Mesendoderm (in vitro differentiated cells): ENCODE measurements at regions not wholly inside any gene's neighbourhood (a gene's known extent, or its start where the extent isn't known, plus 50 kb on each side); places are given as distances from the start of the nearest gene placed in this dataset.

ENCODE experiments used
- DNase-seq: peaks from one replicate; pipeline ENCODE4 v3.0.0; 2013
- H2AK5ac ChIP-seq: 2 replicates; pipeline ENCODE4 v1.6.1; 2013; ENCODE audit warnings: low read length, inconsistent platforms
- H2BK120ac ChIP-seq: 2 replicates; pipeline ENCODE4 v1.6.1; 2013; ENCODE audit warnings: low read depth, mild to moderate bottlenecking, low read length, moderate library complexity, mixed read lengths
- H2BK15ac ChIP-seq: replicated peaks from 2 replicates; pipeline ENCODE4 v1.6.1; 2013; ENCODE audit warnings: low read depth, mild to moderate bottlenecking, moderate library complexity
- H2BK5ac ChIP-seq: 2 replicates; pipeline ENCODE4 v1.6.1; 2013; ENCODE audit warnings: low read length, inconsistent platforms
- H3K18ac ChIP-seq: 2 replicates; pipeline ENCODE4 v1.6.1; 2013; ENCODE audit warnings: mild to moderate bottlenecking, low read length, mixed read lengths
- H3K23ac ChIP-seq: one replicate; pipeline ENCODE4 v1.6.1; 2013; ENCODE audit warnings: low read length
- H3K27ac ChIP-seq: 2 replicates; pipeline ENCODE4 v1.5.1; 2013; ENCODE audit warnings: low read depth, mild to moderate bottlenecking, inconsistent platforms, low read length, moderate library complexity
- H3K27me3 ChIP-seq: 2 replicates; pipeline ENCODE4 v1.6.1; 2013; ENCODE audit warnings: low read length, control low read depth, mild to moderate bottlenecking, inconsistent platforms; ENCODE audit not compliant: insufficient read depth, poor library complexity
- H3K36me3 ChIP-seq: 2 replicates; pipeline ENCODE4 v1.6.1; 2013; ENCODE audit warnings: low read length, inconsistent platforms; ENCODE audit not compliant: control insufficient read depth, insufficient read depth
- H3K4ac ChIP-seq: one replicate; pipeline ENCODE4 v1.6.1; 2013; ENCODE audit warnings: low read depth, mild to moderate bottlenecking, low read length, moderate library complexity
- H3K4me1 ChIP-seq: 2 replicates; pipeline ENCODE4 v1.6.1; 2013; ENCODE audit warnings: low read depth, low read length, inconsistent platforms; ENCODE audit not compliant: control insufficient read depth
- H3K4me2 ChIP-seq: 2 replicates; pipeline ENCODE4 v1.6.1; 2013; ENCODE audit warnings: low read length
- H3K4me3 ChIP-seq: 2 replicates; pipeline ENCODE4 v1.5.1; 2013; ENCODE audit warnings: mild to moderate bottlenecking, low read length
- H3K56ac ChIP-seq: one replicate; pipeline ENCODE4 v1.6.1; 2013; ENCODE audit warnings: low read length
- H3K79me1 ChIP-seq: 2 replicates; pipeline ENCODE4 v1.6.1; 2013; ENCODE audit warnings: low read length, inconsistent platforms
- H3K79me2 ChIP-seq: 2 replicates; pipeline ENCODE4 v1.6.1; 2013; ENCODE audit warnings: mild to moderate bottlenecking, low read length; ENCODE audit not compliant: control insufficient read depth, insufficient read depth
- H3K9ac ChIP-seq: 2 replicates; pipeline ENCODE4 v1.6.1; 2013; ENCODE audit warnings: low read length, inconsistent platforms
- H4K5ac ChIP-seq: one replicate; pipeline ENCODE4 v1.6.1; 2013; ENCODE audit warnings: low read length
- H4K8ac ChIP-seq: one replicate; pipeline ENCODE4 v1.6.1; 2013; ENCODE audit warnings: low read depth, mild to moderate bottlenecking, control low read depth, low read length, moderate library complexity
- WGBS: extraction: QIAGEN DNeasy Blood & Tissue Kit; methylation state at CpG from one replicate; pipeline ENCODE4 v1.1.7; 2013; ENCODE audit warnings: low lambda C conversion rate, missing lambda C conversion rate; ENCODE audit not compliant: insufficient coverage; ENCODE audit errors: extremely low coverage; 5-methylcytosine and 5-hydroxymethylcytosine counted together

DNA sequence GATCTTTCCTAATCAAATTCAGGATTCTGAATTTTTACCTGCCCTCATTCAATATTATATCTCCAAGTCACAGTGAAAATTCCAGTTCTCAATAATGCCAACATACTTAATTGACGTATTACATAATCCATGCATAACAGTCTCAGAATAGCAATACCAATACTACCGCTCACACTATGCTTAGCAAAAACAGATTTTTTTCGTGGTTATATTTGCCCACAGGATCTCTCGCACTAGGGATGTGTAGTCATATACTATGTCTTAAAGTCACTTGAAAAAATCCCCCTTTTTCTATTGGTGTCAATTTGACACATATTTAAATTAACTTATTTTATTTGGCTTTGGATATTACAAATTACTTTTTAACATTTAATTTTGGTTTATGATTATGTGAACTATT is 323.1 kb upstream of the SLC35B3 start:
- no peaks in the 10 kb centered on the region for H3K79me2 ChIP-seq
- no peak overlapping the region for H3K4me3 ChIP-seq
- H3K36me3 ChIP-seq, result no peaks in the 10 kb centered on the region
- DNase-seq, result no peak
- no peak overlapping the region for H2AK5ac ChIP-seq
- H3K56ac ChIP-seq, result no peak overlapping the region
- H3K27me3 ChIP-seq, result no peaks in the 10 kb centered on the region
- H3K23ac ChIP-seq, result no peak overlapping the region
- H3K4ac ChIP-seq, result no peak overlapping the region
- no peaks in the 10 kb centered on the region for H3K79me1 ChIP-seq
- no peak overlapping the region for H2BK5ac ChIP-seq
- H2BK15ac ChIP-seq, result no peak overlapping the region
- H3K4me1 ChIP-seq, result no peaks in the 10 kb centered on the region
- no peak overlapping the region for H4K8ac ChIP-seq
- no peak overlapping the region for H3K9ac ChIP-seq
- no peak overlapping the region for H3K4me2 ChIP-seq
- whole genome bisulfite sequencing, result no CpG with 5 or more reads among the region's 4 CpGs
- no peak overlapping the region for H3K27ac ChIP-seq
- no peak overlapping the region for H4K5ac ChIP-seq
- H2BK120ac ChIP-seq, result no peak overlapping the region
- H3K18ac ChIP-seq, result no peak overlapping the region

DNA sequence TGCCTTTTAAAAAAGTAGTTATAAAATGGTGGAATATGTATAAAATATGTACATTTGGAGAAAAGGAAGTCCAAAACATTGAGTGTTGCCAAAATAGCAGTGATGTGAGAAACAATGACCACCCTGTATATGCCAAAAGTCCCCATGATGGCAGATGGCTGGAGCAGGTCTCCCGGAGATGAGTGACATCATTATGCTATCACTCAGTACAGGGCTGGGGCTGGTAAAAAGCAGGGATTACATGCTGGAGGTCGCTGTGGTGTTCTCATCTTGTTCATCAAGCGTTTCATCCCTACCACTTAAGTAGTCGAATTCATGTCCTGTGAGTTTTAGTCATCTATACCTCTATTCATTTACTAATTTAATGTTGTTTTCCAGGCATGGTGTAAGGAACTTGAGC is 315.3 kb upstream of the SLC35B3 start:
- H3K27ac ChIP-seq, result no peak overlapping the region
- no peaks in the 10 kb centered on the region for H3K79me2 ChIP-seq
- H2BK5ac ChIP-seq, result no peak overlapping the region
- WGBS, result no CpG with 5 or more reads among the region's 4 CpGs
- H3K27me3 ChIP-seq, result no peaks in the 10 kb centered on the region
- no peak overlapping the region for H3K4me3 ChIP-seq
- no peak overlapping the region for H3K23ac ChIP-seq
- H3K4me2 ChIP-seq, result no peak overlapping the region
- no peak overlapping the region for H2AK5ac ChIP-seq
- no peak overlapping the region for H4K5ac ChIP-seq
- H3K9ac ChIP-seq, result no peak overlapping the region
- no peak overlapping the region for H3K56ac ChIP-seq
- H2BK120ac ChIP-seq, result no peak overlapping the region
- no peak overlapping the region for H2BK15ac ChIP-seq
- DNase-seq, result no peak
- no peaks in the 10 kb centered on the region for H3K36me3 ChIP-seq
- H4K8ac ChIP-seq, result no peak overlapping the region
- no peak overlapping the region for H3K18ac ChIP-seq
- no peak overlapping the region for H3K4ac ChIP-seq
- no peaks in the 10 kb centered on the region for H3K79me1 ChIP-seq
- no peaks in the 10 kb centered on the region for H3K4me1 ChIP-seq

DNA sequence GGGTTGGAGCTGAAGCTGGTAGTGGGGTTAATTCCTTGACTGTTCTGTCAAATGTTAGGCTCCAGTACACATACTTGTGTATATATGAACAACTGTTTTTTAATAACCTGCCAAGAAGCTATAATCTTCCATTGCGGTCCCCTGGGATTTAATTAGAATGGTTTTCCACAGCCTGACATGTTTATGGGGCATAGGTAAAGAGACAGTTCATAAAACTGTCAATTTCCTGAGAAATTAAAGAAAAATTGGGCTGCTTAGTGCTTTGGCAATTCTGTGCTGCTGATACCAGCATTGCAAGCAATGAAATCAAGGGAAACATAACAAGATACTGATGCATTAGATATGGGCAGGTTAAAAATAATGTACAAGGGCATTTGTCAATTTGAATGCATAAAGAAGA is 314.1 kb upstream of the SLC35B3 start:
- no CpG with 5 or more reads among the region's 1 CpG for WGBS

DNA sequence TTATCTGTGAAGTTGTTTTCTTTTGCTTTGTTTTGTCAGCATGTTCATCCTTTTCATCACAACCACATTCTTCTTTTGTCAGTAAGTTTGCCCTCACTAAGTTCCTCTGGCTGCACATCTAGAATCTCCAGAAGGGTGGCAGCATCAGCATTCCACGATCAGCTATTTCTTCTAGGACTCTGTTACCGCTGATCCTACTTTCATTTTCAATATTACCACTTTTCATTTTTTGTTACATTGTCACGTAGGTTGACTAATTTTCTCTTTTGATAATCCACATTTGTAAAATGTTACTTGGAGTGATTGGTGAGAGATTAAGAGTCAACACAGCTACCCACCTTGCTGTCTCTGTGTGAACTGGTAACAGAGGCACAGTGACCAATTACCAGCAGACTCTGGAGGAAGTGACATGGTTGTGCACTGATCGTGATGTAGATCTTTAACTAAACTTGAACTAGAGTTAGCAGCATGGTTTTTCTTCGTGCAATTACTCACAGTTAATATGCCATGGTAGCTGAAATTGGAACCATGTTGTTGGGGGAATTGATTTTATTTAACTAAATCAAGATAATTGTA is 307.9 kb upstream of the SLC35B3 start:
- DNase-seq, result no peak
- WGBS, result no CpG with 5 or more reads among the region's 5 CpGs
- no peak overlapping the region for H3K4me3 ChIP-seq

More for the DNA sequence above, 314.1 kb upstream of the SLC35B3 start:
- Histone ChIP-seq H3K79me2 (no peaks in the 10 kb centered on the region), H2AK5ac (no peak overlapping the region), H3K4ac (no peak overlapping the region), H2BK5ac (no peak overlapping the region), H3K79me1 (no peaks in the 10 kb centered on the region), H3K9ac (no peak overlapping the region), H2BK15ac (no peak overlapping the region), H2BK120ac (no peak overlapping the region), H3K56ac (no peak overlapping the region), H3K23ac (no peak overlapping the region), H3K27ac (no peak overlapping the region), H3K4me3 (no peak overlapping the region), H4K8ac (no peak overlapping the region), H3K18ac (no peak overlapping the region), H3K36me3 (no peaks in the 10 kb centered on the region), H3K27me3 (no peaks in the 10 kb centered on the region), H3K4me1 (no peaks in the 10 kb centered on the region), H4K5ac (no peak overlapping the region), H3K4me2 (no peak overlapping the region)
- no peak for DNase-seq

DNA sequence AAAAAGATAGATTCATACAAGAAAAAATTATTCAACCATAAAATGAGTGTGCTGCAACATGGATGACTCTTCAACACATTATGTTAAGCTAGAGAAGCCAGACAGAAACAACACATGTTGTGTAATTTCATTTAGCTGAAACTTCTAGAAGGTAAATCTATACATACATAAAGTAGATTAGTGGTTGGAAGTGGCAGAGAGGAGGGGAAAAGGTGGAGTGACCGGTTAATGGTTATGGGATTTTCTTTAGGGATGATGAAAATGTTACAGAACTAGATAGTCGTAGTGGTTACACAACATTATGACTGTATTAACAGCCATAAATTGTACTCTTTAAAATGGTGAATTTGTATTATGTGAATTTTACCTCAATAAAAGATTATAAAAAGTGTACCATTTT is 304.1 kb upstream of the SLC35B3 start:
- Histone ChIP-seq H2BK120ac (no peak overlapping the region), H2AK5ac (no peak overlapping the region), H3K79me1 (no peaks in the 10 kb centered on the region), H3K23ac (no peak overlapping the region), H3K27ac (no peak overlapping the region), H3K18ac (no peak overlapping the region), H3K79me2 (no peaks in the 10 kb centered on the region), H3K9ac (no peak overlapping the region), H4K8ac (no peak overlapping the region), H3K4ac (no peak overlapping the region), H4K5ac (no peak overlapping the region), H3K4me3 (no peak overlapping the region), H3K4me1 (no peaks in the 10 kb centered on the region), H3K56ac (no peak overlapping the region), H3K27me3 (no peaks in the 10 kb centered on the region), H2BK5ac (no peak overlapping the region), H3K36me3 (no peaks in the 10 kb centered on the region), H3K4me2 (no peak overlapping the region), H2BK15ac (no peak overlapping the region)
- WGBS, result no CpG with 5 or more reads among the region's 2 CpGs
- DNase-seq, result no peak

More for the DNA sequence above, 307.9 kb upstream of the SLC35B3 start:
- no peak overlapping the region for H3K4ac ChIP-seq
- no peaks in the 10 kb centered on the region for H3K36me3 ChIP-seq
- H2BK5ac ChIP-seq, result no peak overlapping the region
- H4K5ac ChIP-seq, result no peak overlapping the region
- H3K18ac ChIP-seq, result no peak overlapping the region
- no peaks in the 10 kb centered on the region for H3K79me2 ChIP-seq
- no peak overlapping the region for H3K56ac ChIP-seq
- H4K8ac ChIP-seq, result no peak overlapping the region
- H3K4me2 ChIP-seq, result no peak overlapping the region
- no peak overlapping the region for H2BK15ac ChIP-seq
- no peak overlapping the region for H3K23ac ChIP-seq
- H2BK120ac ChIP-seq, result no peak overlapping the region
- no peaks in the 10 kb centered on the region for H3K4me1 ChIP-seq
- no peak overlapping the region for H3K27ac ChIP-seq
- no peak overlapping the region for H2AK5ac ChIP-seq
- no peaks in the 10 kb centered on the region for H3K27me3 ChIP-seq
- no peaks in the 10 kb centered on the region for H3K79me1 ChIP-seq
- H3K9ac ChIP-seq, result no peak overlapping the region

DNA sequence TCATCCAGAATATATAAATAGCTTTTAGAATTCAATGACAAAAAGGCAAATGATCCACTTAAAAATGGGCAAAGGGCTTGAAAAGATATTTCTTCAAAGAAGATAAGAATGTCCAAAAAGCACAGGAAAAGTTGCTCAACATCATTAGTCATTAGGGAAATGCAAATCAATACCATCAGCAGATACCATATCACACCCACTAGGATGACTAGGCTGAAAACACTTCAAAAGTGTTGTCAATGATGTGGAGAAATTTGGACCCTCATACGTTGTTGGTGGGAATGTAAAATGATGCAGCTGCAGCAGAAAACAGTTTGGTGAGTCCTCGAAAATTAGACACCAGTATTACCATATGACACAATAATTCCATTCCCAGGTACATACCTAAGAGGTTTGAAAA is 303.6 kb upstream of the SLC35B3 start:
- no peak overlapping the region for H3K27ac ChIP-seq
- H3K79me1 ChIP-seq, result no peaks in the 10 kb centered on the region
- no peaks in the 10 kb centered on the region for H3K4me1 ChIP-seq
- no peak overlapping the region for H3K56ac ChIP-seq
- no peak overlapping the region for H2BK5ac ChIP-seq
- no peak for DNase-seq
- H3K79me2 ChIP-seq, result no peaks in the 10 kb centered on the region
- no peak overlapping the region for H2AK5ac ChIP-seq
- H3K23ac ChIP-seq, result no peak overlapping the region
- H3K36me3 ChIP-seq, result no peaks in the 10 kb centered on the region
- H3K4me2 ChIP-seq, result no peak overlapping the region
- WGBS, result no CpG with 5 or more reads among the region's 2 CpGs
- no peak overlapping the region for H4K5ac ChIP-seq
- H3K27me3 ChIP-seq, result no peaks in the 10 kb centered on the region
- no peak overlapping the region for H2BK15ac ChIP-seq
- no peak overlapping the region for H3K4me3 ChIP-seq
- no peak overlapping the region for H2BK120ac ChIP-seq
- H3K18ac ChIP-seq, result no peak overlapping the region
- H3K9ac ChIP-seq, result no peak overlapping the region
- H3K4ac ChIP-seq, result no peak overlapping the region
- no peak overlapping the region for H4K8ac ChIP-seq
